ENCODE measurements at regions not wholly inside any gene's neighbourhood (a gene's known extent, or its start where the extent isn't known, plus 50 kb on each side); places are given as distances from the start of the nearest gene placed in this dataset.

GRCh38 chr20:22796469-22797077, 212.2 kb upstream of the FOXA2 start:
- TF ChIP-seq CTCF (IDR thresholded peaks at IDR 0.05) (no peak), EZH2 (IDR thresholded peaks at IDR 0.05; ENCODE audit: borderline replicate concordance, insufficient read depth, low read depth, low read length, poor library complexity, severe bottlenecking) (no peak)
